KMS-11 (cell line): ENCODE measurements at regions not wholly inside any gene's neighbourhood (a gene's known extent, or its start where the extent isn't known, plus 50 kb on each side); places are given as distances from the start of the nearest gene placed in this dataset.

ENCODE experiments used
- H2AFZ ChIP-seq: fragments of 200-600 bp; sonication (generic); 2 replicates; pipeline ENCODE4 v1.6.1; 2016; ENCODE audit warnings: antibody characterized with exemption, mixed run types, low read depth
- H3K27ac ChIP-seq: fragments of 200-600 bp; sonication (generic); 2 replicates; pipeline ENCODE4 v1.6.1; 2016; ENCODE audit warnings: mild to moderate bottlenecking, mixed run types
- H3K27me3 ChIP-seq: fragments of 200-600 bp; sonication (generic); 2 replicates; pipeline ENCODE4 v1.6.1; 2017; ENCODE audit warnings: mild to moderate bottlenecking, low read depth, mixed run types, moderate library complexity; ENCODE audit not compliant: insufficient read depth
- H3K36me3 ChIP-seq: fragments of 200-600 bp; sonication (generic); 2 replicates; pipeline ENCODE4 v1.6.1; 2017; ENCODE audit warnings: mild to moderate bottlenecking, mixed run types; ENCODE audit not compliant: insufficient read depth
- H3K4me1 ChIP-seq: fragments of 200-600 bp; sonication (generic); 2 replicates; pipeline ENCODE4 v1.6.1; 2016; ENCODE audit warnings: mild to moderate bottlenecking, low read depth, mixed run types; ENCODE audit not compliant: poor library complexity, severe bottlenecking
- H3K4me2 ChIP-seq: fragments of 200-600 bp; sonication (generic); 2 replicates; pipeline ENCODE4 v1.7.0; 2016; ENCODE audit warnings: mild to moderate bottlenecking, mixed run types
- H3K4me3 ChIP-seq: fragments of 200-600 bp; sonication (generic); IDR thresholded peaks from 2 replicates; pipeline ENCODE4 v1.6.1; 2017; ENCODE audit warnings: low read depth, low read length, mixed read lengths; ENCODE audit not compliant: insufficient read depth
- H3K79me2 ChIP-seq: fragments of 200-600 bp; sonication (generic); 2 replicates; pipeline ENCODE4 v1.6.1; 2016; ENCODE audit warnings: low read depth, mixed run types; ENCODE audit not compliant: insufficient read depth
- H3K9ac ChIP-seq: fragments of 200-600 bp; sonication (generic); 2 replicates; pipeline ENCODE4 v1.6.1; 2016; ENCODE audit warnings: mild to moderate bottlenecking, mixed run types
- H4K20me1 ChIP-seq: fragments of 200-600 bp; sonication (generic); 2 replicates; pipeline ENCODE4 v1.6.1; 2016; ENCODE audit warnings: mild to moderate bottlenecking, mixed run types; ENCODE audit not compliant: insufficient read depth
- CTCF ChIP-seq: fragments of 200-600 bp; sonication (generic); conservative IDR thresholded peaks from 2 replicates; pipeline ENCODE4 v1.6.1; 2017; ENCODE audit warnings: low read depth, mild to moderate bottlenecking, antibody characterized with exemption, low read length, moderate library complexity, mixed read lengths

DNA sequence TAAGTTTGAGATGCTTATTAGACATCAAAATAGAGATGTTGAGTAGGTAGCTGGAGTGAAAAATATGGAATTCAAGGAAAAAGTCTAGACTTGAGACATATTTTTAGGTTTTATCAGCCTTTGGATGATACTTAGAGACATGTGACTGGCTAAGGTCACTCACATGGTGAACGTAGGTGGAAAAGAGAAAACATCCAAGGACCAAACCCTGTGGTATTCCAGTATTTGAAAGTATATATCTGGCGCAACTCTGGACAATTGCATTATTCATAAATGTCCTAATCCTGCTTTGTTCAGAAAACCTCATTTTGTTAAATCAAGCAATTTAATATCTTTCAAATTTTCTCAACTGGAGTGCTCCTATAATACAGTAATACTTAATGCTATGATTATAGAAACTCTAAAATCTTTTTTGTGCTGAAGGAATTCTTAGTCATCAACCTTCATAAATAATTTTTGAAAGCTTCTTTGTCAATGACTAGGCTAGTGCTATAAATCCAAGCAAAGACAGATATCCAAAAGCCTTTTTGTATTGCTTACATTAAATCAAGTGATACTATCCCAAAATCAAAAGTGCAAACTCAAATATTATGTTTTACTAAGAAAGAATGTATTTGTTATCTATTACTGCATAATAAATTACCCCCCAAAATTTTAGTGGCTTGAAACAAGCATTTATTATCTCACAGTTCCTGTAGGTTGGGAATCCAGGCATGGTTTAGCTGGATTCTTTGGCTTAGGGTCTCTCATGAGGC is 452.0 kb downstream of the ENC1 start:
- Histone ChIP-seq H3K4me1 (peaks cover 7% of the 10 kb centered on the region), H3K4me2 (no peak overlapping the region), H3K27me3 (no peaks in the 10 kb centered on the region), H3K9ac (no peak overlapping the region), H3K36me3 (no peaks in the 10 kb centered on the region), H3K4me3 (no peak overlapping the region), H3K79me2 (no peaks in the 10 kb centered on the region), H3K27ac (no peak overlapping the region), H2AFZ (no peak overlapping the region), H4K20me1 (no peaks in the 10 kb centered on the region)
- no peak for TF ChIP-seq CTCF

- no peak overlapping the region for H2AFZ ChIP-seq
Observed at GRCh38 chr5:74187757-74188156, 452.8 kb downstream of the ENC1 start.

DNA sequence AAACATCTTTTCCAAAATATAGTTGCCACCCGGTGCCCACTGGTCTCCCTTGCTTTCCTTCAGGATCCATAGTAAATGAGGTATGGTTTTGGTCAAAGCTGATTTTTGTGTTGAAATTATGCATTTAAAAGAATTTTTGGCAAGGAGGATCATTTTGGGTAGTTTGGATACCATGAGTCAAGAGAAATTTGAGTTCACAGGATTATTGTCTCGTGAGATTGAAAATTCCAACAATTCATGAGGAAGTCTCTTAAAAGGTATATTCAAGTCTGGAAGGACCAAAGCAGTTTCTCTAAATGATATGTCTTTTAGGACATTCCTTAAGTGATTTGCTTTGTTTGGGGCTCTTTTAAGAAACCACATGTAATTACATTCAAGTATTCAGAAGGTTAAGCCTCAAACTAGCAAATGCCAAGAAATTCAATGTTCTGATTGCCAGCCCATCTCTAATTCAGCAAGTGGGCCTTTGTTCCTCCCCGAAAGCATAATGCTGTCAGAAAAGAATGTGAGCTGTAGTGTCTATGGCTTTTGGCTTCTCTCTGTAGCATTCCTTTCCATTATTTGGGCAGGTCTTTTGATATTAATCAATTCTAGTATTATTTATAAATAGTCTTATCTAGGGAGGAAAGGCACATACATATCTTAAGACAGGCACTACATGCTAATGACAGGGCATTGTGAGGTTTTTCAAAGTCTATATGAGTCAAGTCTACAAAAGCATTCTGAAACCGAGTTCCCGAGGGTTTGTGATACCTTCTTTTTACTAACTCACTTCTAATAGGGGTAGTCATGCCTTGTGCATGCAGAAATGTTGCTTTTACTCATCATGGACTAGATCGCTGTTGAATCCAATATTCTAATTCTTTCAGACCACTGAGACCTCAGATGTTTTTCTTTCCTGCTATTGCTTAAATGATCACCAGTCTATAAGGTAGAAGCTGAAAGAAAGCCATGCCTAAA is 453.9 kb downstream of the ENC1 start:
- H2AFZ ChIP-seq: no peak overlapping the region
- H3K36me3 ChIP-seq: no peaks in the 10 kb centered on the region
- H3K4me3 ChIP-seq: no peak overlapping the region
- H3K79me2 ChIP-seq: no peaks in the 10 kb centered on the region
- no peaks in the 10 kb centered on the region for H3K27me3 ChIP-seq
- H4K20me1 ChIP-seq: no peaks in the 10 kb centered on the region
- H3K27ac ChIP-seq: no peak overlapping the region
- no peak overlapping the region for H3K4me2 ChIP-seq
- TF ChIP-seq CTCF: no peak
- peaks cover 7% of the 10 kb centered on the region for H3K4me1 ChIP-seq
- no peak overlapping the region for H3K9ac ChIP-seq

More at GRCh38 chr5:74187757-74188156, 452.8 kb downstream of the ENC1 start:
- no peak overlapping the region for H3K27ac ChIP-seq
- H3K36me3 ChIP-seq: no peaks in the 10 kb centered on the region
- H4K20me1 ChIP-seq: no peaks in the 10 kb centered on the region
- no peak overlapping the region; the same call in 1 of the 2 replicates for H3K4me2 ChIP-seq
- no peak overlapping the region for H3K9ac ChIP-seq
- H3K4me3 ChIP-seq: no peak overlapping the region
- TF ChIP-seq CTCF: no peak
- no peaks in the 10 kb centered on the region for H3K27me3 ChIP-seq
- no peaks in the 10 kb centered on the region for H3K79me2 ChIP-seq
- H3K4me1 ChIP-seq: peaks cover 7% of the 10 kb centered on the region

GRCh38 chr5:74185599-74185998 is 454.9 kb downstream of the ENC1 start:
- no peak for TF ChIP-seq CTCF
- Histone ChIP-seq H2AFZ (no peak overlapping the region), H3K27me3 (no peaks in the 10 kb centered on the region), H4K20me1 (no peaks in the 10 kb centered on the region), H3K4me2 (no peak overlapping the region), H3K79me2 (no peaks in the 10 kb centered on the region), H3K4me3 (no peak overlapping the region), H3K9ac (no peak overlapping the region), H3K27ac (no peak overlapping the region), H3K36me3 (no peaks in the 10 kb centered on the region), H3K4me1 (peaks cover 7% of the 10 kb centered on the region)
